HG03442 (cell line): ENCODE measurements at regions not wholly inside any gene's neighbourhood (a gene's known extent, or its start where the extent isn't known, plus 50 kb on each side); places are given as distances from the start of the nearest gene placed in this dataset.
"Not testable (repeated sequence)": the region's sequence is repeated elsewhere in the genome, so short reads cannot be mapped to it uniquely, and the experiment has no call there.

Experiments used
- ATAC-seq: cut with Tn5 transposase; IDR thresholded peaks from one replicate; pipeline ENCODE4 v1.9.1; 2021; ENCODE audit warnings: mild to moderate bottlenecking, moderate library complexity; ENCODE audit not compliant: unreplicated experiment

DNA sequence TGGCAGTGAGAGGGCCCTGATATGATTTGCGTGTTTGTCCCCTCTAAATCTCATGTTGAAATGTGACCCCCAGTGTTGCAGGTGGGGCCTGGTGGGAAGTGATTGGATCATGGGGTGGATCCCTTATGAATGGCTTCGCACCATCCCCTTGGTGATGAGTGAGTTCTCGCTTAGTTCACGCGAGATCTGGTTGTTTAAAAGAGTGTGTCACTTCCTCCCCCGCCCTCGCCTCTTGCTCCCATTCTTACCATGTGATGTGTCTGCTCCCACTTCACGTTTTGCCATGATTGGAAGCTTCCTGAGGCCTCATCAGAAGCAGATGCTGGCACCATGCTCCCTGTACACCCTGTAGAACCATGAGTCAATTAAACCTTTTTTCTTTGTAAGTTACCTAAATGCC, 319.9 kb upstream of the ID2 start:
- no peak for ATAC-seq

DNA sequence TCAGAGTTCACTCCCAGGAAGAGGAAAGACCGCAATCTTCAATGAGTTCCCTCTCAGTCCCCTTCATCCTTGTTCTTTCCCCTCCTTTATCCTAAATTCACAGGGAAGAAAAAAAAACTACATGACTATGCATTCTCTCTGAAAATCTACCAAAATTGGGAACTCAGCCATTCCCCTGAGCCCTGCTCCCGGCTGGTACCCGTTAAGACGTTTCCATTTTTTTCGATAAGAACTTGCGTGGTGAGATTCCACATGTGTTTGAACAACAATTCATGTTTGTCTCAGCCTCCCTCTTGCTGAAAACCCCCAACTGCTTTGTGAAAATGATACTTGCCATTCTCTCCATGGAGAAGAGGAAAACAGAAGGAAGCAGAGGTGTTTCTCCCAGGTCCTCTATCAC, 318.7 kb upstream of the ID2 start:
- no peak for ATAC-seq

DNA sequence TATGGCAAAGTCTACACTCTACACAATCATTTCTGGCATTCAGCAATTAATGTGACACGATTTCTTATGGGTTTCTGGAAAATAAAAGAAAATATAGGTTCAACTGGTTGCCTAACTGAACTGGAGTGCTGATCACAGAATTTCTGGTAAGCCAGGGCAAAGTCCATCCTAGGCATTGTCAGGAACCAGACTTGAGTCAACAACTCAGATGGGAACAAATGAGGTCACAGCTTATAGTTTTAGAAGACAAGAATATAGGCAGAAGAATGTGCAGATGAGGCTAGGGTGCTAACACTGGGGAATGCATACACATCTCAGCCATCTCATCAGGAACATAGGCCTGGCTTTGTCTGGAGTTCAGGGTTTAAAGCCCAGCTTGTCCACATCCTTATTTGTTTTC, 317.2 kb upstream of the ID2 start:
- no peak for ATAC-seq

DNA sequence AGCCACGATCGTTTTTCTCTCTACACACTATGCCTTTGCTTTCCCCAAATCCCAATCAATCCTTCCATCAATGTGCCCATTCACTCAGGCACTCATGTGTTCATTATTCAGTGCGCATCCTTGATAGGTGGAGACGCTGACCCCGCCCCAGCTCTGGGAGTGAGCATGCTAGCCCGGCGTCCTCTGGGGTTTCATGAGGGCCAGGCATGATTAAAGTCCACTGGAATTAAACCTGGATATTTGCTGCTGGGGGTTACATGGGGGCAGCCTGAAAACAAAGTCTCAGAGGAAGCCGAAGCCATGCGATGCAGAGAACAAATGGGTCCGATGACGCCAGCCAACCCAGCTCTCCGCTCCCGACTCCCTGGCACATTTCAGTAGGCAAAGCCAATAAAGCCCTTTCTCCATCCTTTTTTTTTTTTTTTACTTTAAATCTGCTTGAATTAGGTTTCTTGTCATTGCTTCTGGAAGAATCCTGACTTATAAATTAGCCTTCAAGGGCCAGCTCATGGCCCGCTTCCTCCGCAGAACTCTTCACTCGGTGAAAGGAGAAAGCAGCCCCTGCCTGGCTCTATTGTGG, 316.4 kb upstream of the ID2 start:
- no peak for ATAC-seq

DNA sequence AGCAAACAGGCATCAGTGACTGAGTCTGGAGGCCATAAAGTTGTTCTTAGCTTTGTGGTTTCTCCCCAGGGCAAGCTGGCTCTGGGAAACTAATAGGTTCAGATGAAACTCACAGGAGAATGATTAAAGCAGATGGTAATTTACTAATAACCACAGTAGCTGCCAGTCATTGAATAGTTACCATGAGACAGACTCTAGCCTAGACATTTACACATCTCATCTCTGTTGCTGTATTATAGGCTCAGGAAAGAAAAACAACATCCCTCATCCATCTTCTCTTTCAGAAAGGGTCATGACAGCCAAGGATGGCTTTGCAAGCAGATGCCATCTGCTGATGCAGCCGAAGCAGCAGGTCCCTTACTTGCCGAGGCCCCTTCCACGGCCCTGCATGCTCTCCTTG, 314.0 kb upstream of the ID2 start:
- ATAC-seq = no peak

DNA sequence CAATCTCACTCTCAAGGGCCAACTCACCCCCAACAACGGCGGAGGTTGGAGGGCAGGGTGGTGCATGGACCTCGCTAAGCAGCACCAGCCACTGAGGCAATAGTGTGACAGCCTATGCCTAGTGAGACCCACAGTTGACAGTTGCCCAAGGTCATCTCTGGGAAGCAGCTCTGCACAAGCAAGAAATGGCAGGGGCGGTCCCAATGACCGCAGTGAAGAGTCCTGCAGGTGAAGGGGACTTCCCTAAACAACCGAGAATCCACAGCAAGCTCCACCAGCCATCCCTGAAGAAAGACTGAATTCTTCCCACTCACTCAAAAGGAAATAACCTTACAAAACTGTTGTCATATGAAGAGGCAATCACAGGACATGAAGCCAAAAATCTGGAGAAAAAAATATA, 313.4 kb upstream of the ID2 start:
- ATAC-seq = peak; percentile 72

DNA sequence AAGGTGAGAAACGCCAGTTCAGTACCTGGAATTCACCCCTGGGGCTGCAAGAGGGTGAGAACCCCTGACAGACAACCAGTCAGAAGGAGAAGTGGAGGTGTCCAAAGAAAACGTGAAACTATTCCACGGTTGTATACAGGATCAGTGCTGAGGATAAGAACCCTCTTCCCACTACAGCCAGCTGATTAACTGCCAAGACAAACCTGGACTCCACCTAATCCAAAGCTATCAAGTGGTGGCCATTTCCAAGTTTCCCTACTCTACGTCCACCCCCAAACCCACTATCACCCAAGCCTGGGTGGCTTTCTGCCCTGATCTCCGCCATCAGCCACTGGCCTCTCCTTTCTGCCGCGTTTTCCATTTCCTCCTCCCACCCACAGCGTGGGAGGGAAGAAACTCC, 312.3 kb upstream of the ID2 start:
- ATAC-seq = no peak

DNA sequence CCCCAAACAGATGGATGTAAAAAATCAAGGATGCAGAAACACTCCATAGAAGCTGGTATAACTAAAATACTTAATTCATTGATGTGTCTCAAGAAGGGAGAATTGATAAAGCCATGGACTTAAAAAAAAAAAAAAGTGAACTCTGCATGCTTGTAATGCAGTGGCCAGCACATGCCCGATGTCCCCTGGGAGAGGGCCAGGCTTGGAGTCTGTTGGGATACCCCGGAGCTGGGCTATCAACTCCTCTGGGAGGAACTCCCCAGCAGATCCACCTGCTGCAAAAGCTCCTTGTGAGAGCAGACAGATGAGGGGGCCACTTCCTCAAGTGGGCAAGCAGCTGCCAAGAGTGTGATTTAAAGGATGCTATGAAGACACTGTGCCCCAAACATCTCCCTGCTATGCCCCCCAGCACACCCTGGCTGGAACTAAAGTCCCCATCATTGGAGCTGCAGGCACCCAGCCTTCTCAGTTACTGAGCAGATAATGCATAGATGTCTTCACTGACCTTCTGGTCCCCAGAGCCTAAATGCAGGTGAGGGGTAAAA, 311.5 kb upstream of the ID2 start:
- no peak for ATAC-seq

DNA sequence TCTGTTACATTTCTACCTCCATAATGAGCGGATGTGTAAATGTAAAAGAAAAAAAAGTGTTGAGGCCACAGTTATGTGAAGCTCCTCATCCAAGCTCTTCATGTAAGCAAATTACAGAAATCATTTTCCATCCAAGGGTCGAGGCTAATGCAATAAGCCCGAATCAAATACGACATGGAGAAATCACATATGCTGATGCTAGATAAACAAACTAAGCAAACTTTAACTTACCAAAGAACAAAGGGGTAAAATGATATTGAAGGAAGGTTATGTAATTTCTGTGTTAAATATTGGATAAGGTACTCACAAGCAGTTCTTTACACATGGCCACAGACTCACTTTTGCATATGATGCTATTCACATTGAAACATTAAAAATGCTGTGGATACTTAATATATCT, 310.2 kb upstream of the ID2 start:
- ATAC-seq = no peak

DNA sequence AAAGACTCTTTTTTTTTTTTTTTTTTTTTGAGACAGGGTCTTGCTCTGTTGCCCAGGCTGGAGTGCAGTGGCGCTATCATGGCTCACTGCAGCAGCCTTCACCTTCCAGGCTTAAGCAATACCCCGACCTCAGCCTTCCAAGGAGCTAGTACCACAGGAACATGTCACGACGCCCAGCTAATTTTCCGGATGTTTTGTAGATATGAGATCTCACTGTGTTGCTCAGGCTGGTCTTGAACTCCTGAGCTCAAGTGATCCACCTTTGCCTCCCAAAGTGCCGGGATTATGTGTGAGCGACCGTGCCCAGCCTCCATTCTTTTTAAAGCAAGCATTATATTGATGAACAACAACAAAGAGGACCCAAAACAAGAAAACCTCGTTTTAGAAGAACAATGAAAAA, 307.1 kb upstream of the ID2 start:
- ATAC-seq = no peak

DNA sequence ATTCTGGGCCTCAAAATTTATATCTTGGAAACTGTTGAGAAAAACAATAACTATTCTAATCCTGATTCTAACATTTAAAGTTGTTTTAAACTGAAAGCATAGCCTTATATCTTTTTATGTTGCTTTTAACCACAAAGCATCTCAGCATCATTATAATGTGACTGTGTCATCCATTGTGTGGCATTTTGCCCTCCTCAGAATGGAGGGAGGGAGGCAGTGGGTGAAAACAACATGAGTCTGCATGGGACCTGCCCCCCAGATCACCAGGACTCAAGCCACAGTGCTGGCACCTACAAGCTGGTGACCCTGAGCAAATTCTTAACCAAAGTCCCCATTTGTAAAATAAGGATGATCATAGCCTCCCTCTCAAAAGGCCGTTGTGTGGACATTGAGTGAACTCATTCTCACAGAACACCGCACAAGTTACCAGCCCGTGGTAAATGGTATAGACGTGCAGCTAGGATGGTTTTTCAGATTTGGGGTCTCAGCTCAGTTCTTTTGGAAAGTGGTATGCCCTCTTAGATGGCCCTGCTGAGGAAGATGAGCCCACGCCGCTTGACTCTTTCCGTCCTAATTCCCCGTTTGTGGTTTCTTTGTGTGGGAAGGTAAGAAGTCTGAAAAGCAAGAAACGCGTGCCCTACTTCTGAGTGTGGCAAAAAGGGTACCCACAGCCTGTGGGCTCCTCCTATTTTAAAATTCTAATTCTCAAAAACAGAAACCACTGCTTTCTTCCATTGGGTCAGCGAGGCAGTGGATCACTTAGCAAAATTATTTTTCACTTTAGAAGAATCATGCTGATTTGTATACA, 305.0 kb upstream of the ID2 start:
- no peak for ATAC-seq

DNA sequence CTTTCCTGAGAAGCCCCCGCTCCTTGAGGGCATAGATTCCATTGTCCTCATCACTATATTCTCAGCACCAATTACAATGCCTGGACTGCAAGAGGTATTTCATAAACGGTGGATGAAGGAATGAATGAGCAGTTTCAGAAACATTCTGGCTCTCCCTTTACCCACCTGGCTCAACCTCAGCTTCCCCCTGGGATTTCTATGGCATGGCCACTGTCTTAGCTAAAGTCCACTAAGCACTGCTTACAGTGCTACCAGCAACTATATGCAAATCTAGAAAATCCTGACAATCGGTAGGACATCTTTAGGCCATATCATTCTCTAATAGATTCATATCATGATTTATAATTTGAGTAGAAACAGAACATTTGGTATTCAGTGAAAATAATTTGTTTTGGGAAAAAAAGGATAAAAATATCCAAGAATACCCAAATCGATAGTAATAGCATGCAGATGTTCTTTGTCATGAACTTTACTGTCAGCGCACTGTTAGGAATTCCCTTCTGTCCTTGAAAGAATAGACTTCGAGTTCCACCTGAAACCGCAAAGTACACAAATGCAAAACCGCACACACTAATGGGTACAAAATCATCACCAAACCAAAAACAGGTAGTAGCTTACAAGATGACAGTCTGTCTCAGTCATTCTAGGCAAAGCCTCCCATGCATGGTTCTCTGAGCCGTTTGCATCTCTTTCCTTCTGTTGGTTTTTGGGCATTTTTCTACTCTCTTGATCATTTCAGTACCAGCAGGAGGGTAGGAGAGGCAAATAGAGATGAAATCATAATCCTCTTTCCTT, 303.6 kb upstream of the ID2 start:
- ATAC-seq = peak; percentile 65

DNA sequence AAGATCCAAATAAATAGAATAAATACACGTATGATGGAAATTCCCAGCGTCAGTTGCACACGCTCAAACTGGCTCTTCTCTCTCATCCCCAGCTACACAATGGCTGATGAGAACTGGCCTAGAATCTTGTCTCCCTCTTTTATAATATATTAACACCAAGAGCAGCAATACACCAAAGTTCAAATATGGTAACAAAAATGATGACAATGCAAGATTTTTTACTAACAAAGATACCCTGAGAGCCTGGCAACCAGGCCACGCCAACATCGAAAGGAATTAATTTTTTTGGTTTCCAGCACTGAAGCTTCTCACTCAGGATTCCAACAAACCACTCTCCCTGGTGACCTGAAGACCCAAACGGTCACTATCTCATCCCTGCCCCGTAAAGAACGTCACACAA, 302.7 kb upstream of the ID2 start:
- no peak for ATAC-seq

DNA sequence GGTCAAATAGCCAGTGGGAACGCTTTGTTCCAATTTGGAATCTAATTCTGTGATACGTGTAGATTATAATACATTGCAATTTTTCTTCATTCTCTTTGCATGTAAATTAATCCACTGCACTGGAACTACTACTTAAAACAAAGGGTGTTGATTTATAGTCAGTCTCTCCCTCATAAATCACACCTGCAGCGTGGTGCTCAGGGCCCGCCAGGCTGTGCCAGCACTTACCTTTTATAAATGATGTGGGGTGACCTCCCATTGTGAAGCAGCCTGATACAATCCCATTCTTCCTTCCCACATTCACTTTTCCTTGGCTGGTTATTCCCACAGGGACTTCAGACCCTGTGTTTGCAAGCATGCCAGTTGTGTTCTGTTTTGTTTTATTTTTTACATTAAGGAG, 302.3 kb upstream of the ID2 start:
- ATAC-seq = no peak

DNA sequence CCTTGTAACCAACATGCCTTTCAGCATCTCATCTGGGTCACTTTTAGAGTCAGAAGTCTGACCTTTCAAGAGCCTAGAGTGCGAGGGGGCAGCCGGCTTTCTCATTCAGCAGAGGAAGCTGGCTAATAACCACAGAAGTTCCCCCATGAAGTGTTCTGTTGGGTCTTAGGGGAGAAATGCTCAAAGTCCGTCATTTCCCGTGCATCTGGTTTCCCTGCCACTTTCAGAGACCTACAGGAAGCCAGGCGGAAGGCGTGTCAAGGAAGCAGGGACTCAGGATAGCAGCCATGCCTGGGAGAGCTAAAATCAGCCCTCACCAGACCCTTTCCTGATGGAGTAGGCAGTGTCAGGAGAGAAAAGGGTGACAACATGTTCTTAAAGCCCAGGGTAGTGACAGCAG, 301.8 kb upstream of the ID2 start:
- ATAC-seq = no peak

DNA sequence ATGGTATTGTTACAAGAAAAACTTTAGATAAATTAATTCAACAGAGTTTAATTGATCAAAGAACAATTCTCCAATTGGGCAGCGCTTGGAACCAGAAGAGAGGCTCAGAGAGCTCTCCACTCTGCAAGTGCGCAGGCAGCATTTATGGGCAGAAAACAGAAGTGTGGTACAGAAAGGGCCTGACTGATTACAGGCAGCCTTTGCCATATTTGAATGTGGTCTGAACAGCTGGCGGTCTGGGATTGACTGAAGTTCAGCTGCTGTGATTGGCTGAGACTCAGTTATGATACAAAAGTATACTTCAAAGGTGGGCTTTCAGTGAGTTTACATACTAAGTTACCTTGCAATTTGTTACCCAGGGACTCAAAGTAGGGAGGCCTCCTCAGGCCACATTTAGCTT, 301.3 kb upstream of the ID2 start:
- ATAC-seq = peak; percentile 38

DNA sequence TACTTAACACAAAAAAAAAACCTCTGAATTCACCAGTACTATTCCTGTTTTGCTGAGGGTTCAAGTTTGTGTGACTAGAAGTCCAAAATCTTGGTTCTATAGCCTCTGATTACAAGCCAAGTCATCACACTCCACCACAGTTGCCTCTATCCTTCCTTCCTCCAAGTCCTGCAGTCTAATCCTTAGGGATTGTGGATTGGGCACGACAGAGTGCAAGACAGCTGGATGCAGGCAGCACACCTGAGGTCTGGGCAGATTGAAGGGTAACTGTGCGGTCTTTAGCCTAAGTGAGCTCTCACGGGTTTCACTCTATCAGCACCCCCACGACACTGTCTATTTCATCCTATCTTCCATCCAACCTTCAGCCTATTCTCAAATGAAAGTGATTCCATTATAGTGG, 299.4 kb upstream of the ID2 start:
- no peak for ATAC-seq

DNA sequence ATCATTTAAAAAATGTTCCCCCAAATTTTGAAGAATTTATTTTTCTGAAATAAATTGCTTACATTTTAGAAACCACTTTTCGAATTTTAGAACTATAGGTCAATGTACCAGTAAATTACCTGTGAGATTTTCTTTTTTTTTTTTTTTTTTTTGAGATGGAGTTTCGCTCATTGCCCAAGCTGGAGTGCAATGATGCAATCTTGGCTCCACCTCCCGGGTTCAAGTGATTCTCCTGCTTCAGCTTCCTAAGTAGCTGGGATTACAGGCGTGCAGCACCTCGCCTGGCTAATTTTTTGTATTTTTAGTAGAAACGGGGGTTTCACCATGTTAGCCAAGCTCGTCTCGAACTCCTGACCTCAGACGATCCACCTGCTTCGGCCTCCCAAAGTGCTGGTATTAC, 295.1 kb upstream of the ID2 start:
- not testable (repeated sequence) for ATAC-seq

DNA sequence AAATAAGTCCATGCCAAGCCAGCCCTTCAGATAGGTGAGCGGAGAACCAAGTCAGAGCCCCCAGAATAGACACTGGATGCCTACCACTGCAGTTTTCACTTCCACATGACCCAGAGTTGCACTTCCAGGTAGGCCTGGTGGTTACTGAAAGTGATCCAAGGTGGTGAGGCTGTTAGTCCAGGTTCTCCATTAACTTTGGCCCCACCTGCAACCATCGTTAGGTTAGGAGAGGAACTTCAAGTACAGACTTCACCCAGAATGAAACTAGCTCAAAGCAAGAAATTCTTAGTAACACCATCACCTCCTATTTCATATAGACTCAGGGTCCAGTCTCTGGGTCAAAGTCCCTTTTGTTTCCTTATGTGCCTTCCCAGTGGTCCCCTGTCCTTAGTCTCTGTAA, 293.1 kb upstream of the ID2 start:
- no peak for ATAC-seq

DNA sequence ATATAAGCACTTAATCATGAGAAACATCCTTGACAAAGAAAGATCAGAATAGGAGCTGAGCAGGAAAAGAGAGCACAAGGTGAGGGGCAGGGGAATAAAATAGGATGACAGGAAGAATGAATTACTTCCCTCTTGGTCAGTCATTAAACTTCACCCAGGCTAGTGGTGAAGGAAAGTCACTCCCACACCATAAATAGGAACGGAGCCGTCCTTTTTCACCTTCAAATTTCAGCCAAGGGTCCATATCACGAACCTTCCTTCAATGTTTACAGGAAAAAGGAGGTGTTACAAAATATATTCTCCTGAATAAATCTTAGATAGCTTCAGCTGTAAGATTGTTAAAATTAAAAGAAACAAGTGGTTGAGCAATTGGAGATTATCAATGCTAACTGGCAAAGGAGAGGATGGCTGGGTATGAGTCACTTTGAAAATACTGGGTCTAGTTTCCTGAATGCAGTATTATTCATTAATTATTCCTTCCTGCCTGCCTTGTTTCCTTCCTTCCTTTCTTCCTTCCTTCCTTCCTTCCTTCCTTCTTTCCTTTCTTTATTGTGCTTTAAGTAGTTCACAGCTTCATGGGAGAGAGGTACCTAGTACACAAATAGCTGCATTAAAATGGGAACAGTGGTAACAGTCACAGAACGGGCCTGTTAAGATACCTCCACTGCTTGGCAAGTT, 292.3 kb upstream of the ID2 start:
- ATAC-seq = no peak

DNA sequence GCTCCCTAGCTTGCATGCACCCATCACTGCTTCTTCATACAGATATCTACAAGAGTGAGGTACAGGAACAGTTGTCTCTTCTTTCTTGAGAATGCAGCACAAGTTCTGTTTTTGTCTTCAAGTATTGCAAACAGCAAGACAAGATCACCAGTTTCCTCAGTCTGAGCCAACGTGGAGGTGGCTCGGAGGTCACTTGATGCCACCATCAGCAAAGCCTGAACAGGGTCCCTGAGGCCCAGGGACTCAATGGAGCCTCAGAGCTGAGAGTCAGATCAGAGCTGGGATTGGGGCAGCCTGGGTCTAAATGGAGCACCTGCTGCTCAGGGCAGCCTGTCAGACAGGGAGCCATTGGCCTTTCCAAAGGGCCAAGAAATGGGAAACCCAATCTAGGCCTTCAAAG, 290.7 kb upstream of the ID2 start:
- ATAC-seq = no peak
